ENCODE measurements at regions not wholly inside any gene's neighbourhood (a gene's known extent, or its start where the extent isn't known, plus 50 kb on each side); places are given as distances from the start of the nearest gene placed in this dataset.

DNA sequence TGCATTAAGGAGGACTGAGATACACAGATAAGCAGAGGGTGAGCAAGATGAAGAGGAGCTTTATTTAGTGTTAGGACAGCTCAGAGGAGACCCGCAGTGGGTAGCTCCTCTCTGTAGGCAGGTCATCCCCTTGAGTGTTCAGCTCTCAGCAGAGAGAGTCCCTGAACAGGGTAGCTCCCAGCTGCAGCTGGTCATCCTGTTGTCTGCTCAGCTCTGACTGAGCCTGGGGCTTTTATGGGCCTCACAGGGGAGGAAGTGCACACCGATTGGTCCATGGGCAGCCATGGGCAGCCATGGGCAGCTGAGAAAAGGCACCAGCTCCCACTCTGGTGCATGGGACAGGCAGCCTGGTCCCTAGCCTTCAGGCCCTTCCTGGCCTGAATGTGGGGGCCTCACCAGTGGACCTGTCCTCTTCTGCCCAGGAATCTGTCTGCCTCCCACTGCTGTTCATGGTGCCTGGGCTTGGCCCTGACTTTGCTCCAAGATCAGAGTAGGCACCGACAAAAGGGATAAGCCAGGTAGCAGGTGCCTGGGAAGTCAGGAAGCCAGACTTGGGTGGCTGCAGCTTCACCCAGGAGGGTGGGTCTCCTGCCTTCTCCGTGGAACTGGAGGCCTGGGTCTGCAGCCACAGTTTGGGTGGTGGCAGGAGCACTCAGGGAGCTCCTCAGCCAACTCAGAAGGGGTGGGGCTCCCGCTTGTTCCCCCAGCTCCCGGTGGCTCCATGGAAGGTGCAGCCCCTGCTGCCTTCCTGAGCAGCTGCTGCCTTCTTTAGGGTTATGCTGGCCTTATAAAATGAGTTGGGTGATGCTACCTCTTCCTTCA lies 54.7 kb downstream of the MYEOV start:
- in situ Hi-C loops (cut with MboI; ENCODE audit: low sequenced_read_pairs): no loop called here

- in situ Hi-C loops (cut with MboI; ENCODE audit: low sequenced_read_pairs): no loop called here
Measured at GRCh38 chr11:69350040-69350439, 56.1 kb downstream of the MYEOV start.

DNA sequence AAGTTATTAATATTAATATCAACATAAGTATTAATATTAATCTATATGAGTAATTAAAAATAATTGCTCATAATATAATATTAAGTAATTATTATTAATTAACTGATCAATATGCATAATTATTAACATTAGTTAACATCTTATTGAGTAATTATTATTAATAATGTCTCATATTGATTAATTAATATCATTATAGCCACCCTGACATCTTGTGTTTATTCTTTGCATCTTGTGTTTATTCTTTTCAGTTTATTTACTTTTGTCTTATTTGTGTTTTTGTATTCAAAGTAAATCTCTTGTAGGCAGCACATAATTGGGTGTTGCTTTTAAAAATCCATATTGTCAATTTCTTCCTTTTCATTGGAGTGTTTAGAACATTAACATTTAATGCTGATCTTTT lies 56.6 kb downstream of the MYEOV start:
- in situ Hi-C loops (cut with MboI; ENCODE audit: low sequenced_read_pairs): no loop called here

- in situ Hi-C loops (cut with MboI; ENCODE audit: low sequenced_read_pairs): no loop called here
Measured at GRCh38 chr11:69351460-69351859, 57.5 kb downstream of the MYEOV start.

DNA sequence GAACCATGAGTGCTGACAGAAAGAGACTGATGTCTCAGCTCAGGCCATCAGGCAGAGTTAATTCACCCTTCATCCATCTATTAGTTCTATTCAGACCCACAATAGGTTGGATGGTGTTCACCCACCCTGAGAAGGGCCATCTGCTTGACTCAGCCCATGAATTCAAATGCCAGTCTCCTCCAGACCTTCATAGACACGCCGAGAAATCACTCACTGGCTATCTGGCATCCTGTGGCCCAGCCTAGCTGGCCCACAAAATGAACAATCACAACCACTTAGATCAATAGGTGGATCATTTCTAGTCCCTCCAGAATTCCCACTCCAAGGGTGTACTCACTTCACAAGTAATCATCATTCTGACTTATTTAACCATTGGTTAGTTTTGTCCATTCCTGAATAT lies 58.2 kb downstream of the MYEOV start:
- in situ Hi-C loops (cut with MboI; ENCODE audit: low sequenced_read_pairs): no loop called here

GRCh38 chr11:69352715-69353319 lies 58.9 kb downstream of the MYEOV start:
- in situ Hi-C loops (cut with MboI; ENCODE audit: low sequenced_read_pairs): no loop called here

GRCh38 chr11:69353696-69354544 lies 60.0 kb downstream of the MYEOV start:
- in situ Hi-C loops (cut with MboI; ENCODE audit: low sequenced_read_pairs): no loop called here

- in situ Hi-C loops (cut with MboI; ENCODE audit: low sequenced_read_pairs): no loop called here
Measured at GRCh38 chr11:69354545-69354897, 60.6 kb downstream of the MYEOV start.

DNA sequence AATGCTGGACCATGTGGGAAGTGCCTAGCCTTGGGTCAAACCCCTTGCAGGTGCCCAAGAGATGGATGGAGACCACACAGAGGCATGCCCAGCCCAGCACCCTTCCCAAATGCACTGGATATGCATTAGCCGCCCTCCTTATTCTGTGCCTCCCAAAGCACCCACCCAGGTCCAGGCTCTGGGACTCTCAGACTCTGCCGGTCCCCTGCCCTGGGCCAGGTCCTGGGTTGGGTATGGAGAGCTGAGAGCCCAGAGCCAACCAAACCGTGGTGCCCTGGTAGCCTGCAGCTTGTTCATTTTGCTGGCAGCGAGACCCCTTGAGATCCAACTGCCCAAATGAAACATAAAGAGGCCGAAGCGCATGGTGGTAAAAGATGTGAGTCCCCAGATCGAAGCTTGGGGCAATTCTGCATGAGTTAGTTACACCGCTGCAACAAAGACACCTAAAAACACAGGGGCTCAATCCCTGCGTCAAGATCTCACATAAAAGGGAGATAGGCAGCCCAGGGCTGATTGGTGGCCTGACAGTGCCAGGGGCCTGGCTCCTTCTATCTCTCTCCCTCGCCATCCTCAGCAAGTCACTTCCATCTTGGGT lies 61.5 kb downstream of the MYEOV start:
- in situ Hi-C loops (cut with MboI; ENCODE audit: low sequenced_read_pairs): no loop called here

DNA sequence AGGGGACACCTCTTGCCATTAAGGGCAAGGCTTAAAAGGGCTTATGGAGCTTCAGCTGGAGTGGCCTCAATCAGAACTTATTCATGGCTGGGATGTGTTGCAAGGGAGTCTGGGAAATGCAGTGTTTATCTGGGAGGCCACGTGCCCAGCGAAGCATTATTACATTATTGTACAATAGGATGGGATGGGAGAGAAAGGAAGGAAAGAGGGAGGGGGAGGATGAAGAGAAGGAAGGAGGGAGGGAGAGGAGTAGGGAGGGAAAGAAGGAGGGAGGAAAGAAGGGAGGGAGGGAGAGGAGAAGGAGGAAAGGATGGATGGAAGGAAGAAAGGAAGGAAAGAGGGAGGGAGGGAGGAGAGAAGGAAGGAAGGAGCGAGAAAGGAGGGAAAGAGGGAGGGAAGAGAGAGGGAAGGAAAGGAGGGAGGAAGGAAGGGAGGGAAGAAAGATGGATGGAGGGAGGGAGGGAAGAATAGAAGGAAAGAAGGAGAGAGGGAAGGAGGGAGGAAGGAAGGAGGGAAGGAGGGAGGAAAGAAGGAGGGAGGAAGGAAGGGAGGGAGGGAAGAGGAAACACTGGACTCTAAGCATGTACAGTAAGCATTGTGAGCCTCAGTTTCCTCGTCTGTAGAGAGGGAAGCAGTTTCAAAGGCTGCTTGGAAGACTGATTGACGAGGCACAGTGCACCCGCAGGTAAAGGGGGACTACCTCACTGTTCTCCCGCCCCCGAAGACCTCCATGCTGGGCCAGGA lies 62.2 kb downstream of the MYEOV start:
- in situ Hi-C loops (cut with MboI; ENCODE audit: low sequenced_read_pairs): no loop called here

DNA sequence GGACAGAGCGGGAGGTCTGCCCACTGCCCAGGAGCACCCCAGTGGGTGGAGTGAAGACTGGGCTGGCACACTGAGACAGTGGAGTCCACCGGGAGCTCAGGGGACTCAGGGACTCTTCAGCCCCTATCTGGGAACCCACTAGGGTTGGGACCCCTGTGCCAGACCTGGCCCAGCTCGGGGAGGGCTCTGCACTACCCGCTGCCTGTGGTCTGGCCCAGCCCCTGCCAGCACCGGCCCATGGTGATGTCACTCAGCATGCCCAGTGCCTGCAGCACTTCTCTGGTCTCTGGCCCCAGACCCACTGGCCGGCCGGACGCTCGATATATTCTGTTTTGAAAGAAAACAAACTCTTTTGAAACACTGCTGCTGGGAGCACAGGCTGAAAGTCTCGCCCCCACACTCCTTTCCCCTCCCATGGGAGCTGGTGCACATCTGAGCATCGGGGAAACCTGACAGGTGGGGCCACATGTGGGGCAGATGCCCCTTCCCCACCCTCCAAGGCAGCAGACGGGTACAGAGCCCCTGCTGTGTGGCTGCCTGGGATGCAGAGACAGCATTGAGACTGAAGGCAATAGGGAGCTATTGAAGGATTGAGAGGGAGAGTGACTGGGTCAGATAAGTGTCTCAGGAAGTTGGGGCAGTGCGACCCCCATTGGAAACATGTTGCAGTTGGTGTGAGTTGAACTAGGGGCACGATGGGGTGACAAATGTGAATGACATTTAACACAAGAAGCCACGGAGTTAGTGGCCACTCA lies 62.9 kb downstream of the MYEOV start:
- in situ Hi-C loops (cut with MboI; ENCODE audit: low sequenced_read_pairs): no loop called here

DNA sequence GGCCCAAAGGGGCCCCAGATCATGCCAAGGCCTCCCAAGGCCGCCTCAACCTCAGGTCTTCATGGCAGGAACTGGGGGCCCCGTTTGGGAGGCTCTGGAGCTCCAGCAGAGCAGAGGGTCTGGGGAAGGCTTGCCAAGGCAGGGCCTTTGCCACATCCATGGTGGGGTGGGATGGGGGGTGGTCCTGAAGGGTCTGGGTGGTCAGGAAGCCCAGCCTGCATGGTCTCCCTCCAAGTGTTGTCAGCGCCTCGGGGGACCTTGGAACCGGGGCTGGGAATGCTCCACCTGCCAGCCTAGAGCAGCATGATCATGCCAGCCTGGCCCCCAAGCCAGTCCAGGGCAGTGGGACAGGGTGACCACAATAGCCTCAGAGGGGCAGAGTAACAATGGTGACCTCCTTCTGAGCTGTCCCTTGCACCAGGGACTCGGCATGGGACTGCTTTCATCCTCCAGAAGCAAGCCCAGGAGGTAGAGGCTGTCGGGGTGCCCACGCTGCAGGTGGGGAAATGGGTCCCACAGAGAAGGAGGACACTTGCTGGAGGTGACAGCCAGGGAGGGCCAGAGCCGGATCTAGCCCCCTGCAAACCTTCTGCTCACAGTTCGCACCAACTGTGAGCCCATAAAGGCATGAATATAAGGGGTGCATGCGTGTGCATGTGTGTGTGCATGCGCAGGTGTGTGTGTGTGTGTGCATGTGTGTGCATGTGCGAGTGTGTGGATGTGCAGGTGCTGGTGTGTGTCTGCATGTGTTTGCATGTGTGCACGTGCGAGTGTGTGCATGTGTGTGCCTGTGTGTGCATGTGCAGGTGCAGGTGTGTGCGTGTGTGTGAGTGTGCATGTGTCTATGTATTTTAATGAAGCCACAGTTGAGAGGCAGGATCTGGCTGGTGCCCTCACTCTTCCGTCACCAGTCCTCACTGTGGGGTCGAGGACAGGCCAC lies 63.8 kb downstream of the MYEOV start:
- in situ Hi-C loops (cut with MboI; ENCODE audit: low sequenced_read_pairs): no loop called here

DNA sequence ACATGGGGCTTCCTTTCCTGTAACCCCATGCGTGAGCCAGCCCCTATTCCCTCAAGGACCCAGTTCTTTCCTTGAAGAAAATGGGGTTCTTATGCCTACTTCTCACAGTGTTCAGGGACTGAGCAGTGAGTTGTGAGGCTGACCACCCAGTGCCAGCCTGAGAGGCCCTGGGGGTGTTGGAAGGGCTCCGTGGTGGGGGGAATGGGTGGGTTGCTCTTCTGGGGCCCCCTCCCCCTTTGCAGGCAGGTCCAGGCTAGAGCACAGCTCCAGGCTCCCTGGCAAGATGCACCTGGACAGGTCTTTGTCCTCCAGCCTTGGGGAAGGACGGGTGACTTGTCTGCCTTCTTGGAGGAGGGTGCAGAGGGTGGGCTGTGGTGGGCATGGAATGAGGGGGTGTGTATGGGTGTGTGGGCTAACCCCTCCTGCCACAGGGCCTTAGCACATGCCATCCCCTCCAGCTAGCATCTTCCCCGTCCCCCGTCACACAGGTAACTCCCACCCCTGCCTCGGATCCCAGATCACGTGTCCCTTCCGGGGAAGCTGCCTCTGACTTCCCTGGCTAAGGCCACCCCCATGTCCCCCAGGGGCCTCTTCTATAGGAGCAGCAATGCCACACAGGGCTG lies 64.6 kb downstream of the MYEOV start:
- in situ Hi-C loops (cut with MboI; ENCODE audit: low sequenced_read_pairs): no loop called here

GRCh38 chr11:69359735-69360480 lies 66.0 kb downstream of the MYEOV start:
- in situ Hi-C loops (cut with MboI; ENCODE audit: low sequenced_read_pairs): no loop called here

- in situ Hi-C loops (cut with MboI; ENCODE audit: low sequenced_read_pairs): no loop called here
Measured at GRCh38 chr11:69360606-69361005, 66.7 kb downstream of the MYEOV start.

DNA sequence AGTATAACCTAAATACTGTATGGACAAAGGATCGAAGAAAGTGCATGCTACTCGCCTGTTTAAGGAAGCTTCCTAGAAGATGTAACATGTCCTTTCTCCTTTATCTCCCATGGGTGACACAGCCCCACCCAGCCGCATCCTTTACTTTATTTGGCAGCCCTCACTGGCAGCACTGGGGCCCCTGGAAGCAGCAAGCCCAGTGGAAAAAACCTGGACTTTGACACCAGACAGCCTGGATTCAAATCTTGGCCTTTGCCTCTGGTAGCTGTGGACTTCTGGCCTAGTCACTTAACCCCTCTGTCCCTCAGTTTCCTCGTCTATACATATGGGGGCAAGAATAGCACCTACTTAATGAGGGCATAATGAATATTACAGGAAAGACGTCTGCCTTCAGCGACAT lies 67.1 kb downstream of the MYEOV start:
- in situ Hi-C loops (cut with MboI; ENCODE audit: low sequenced_read_pairs): no loop called here

DNA sequence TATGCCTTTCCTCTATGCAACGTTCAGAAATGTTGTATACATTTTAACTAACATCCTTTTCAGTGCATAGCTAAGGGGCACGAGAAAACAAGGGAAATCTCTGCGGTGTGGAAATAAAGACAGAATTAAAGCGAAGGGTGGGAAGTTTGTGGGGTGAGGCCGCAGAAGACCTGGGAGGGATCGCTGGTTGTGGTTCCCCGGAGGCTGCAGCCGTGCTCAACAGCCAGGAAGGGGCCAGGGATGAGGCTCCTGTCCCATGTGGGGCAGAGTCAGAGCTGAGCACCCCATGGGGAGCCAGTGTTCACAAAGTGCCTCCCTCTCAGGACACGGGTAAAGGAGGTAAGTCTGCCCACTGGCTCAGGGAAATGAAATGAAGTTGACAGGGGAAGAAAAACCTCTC lies 67.5 kb downstream of the MYEOV start:
- in situ Hi-C loops (cut with MboI; ENCODE audit: low sequenced_read_pairs): no loop called here

GRCh38 chr11:69362315-69362714 lies 68.4 kb downstream of the MYEOV start:
- in situ Hi-C loops (cut with MboI; ENCODE audit: low sequenced_read_pairs): no loop called here

Measured in HL-60/S4 treated with retinoic acid at 250 ng/mL for 4 days and 3 days (cell line).